ENCODE measurements at regions not wholly inside any gene's neighbourhood (a gene's known extent, or its start where the extent isn't known, plus 50 kb on each side); places are given as distances from the start of the nearest gene placed in this dataset.

DNA sequence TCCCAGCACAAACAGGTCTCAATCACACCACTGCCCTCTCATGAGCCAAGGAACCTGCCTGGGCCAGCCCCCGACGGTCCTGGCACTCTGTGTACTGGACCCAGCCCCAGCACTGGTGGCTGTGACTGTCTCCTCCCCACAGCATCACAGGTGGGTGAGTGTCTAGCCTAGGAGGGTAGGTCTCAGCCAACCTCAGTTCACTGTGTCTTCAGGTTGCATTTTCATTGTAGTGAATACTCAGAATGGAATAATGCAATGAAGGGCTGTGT, 163.4 kb upstream of the NSMCE3 start:
- DNase-seq (ENCODE audit: low read depth, low spot score): no peak
- no peak overlapping the region for H3K27ac ChIP-seq

DNA sequence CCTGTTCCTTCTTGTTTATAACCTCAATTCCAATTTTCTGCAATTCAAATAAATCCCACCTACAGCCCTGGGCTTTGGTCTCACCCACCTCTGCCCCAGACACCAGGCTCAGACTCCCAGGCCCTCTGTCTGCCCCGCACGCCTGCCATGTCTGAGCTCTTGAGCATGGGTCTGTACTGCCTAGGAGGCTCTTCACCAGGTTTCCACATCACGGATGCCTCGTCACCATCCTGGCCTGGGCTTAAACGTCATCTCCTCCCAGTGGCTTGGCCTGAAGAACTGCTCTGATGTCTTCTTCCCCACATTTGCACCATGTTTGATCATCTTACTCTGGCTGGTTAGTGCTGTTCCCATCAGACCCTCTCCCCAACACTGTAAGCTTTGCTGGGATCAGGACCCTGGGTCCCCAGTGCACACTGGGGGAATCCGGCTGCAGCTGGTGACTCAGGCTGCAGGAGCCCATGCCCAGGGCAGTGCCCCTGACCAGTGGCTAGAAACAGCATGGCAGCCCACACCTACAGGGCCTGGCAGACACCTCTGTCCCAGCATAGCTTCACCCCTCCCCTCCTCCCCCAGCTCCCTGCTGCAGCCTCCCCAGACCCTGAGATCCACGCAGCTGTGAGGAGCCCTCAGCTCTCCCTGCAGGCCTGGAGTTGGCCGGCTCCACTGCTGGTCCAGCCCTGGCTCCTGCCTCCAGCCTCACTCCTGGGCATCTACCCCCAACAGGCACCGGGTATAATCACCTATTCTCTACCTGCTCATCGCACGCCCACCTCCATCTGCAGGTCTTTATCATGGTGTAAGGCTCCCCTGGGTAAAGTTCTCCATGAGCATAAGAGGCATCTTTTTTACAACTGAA, 162.8 kb upstream of the NSMCE3 start:
- H3K27ac ChIP-seq: no peak overlapping the region
- no peak for DNase-seq (ENCODE audit: low read depth, low spot score)

DNA sequence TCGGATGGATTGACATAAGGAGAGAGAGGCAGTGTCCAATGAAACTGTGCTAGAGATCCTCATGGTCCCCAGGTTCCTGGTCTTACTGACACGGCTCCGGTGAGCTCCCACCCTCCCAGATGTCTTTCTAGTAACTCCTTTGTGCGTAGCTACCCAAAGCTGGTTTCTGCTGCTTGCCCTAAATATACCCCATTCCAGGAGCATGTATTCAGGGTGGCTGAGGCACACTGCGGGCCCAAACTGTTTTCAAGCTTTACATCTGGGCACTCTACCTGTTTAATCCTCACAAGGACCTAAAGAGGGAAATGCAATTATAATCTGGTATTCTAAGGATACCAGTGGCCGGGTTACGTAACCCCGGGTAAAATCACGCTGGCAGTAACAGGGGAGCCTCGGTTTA, 161.2 kb upstream of the NSMCE3 start:
- DNase-seq (ENCODE audit: low read depth, low spot score): no peak
- H3K27ac ChIP-seq: no peak overlapping the region

DNA sequence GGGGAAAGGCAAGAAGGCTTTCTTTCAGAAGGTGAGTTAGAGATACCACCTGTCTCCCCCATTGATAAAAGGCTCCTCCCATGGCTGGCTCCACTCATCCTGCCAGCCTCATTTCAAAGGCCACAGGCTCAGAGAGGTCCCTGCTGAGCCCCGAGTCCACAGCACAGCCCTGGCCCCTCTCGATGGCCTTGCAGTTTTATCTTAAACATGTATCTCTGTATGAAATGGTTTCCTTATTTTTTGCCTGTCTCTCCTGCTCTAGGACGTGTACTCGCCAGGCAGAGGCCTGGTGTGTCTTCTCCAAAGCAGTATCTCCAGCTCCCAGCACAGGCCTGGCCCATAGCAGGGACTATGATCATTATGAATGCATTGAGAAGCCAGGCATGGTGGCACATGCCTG, 160.5 kb upstream of the NSMCE3 start:
- no peak for DNase-seq (ENCODE audit: low read depth, low spot score)
- no peak overlapping the region for H3K27ac ChIP-seq

DNA sequence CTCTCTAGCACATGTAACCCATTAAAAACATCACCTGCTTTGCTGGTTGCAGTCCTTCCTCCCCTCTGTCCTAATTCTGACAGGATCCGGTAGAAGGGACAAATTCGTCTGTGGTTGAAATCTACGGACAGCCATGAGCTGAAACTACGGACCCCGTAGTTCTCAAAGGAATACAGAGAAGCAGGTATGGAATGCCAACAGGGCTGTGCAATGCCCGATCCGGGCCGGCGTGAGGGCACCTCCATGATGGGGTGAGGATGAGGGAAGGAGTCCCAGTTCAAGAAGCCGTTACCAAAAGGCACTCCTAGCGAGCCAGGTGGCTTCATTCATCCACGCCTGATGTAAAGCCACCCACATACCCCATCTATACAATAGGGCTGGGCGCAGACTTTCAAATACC, 160.0 kb upstream of the NSMCE3 start:
- no peak for DNase-seq (ENCODE audit: low read depth, low spot score)
- H3K27ac ChIP-seq: no peak overlapping the region

DNA sequence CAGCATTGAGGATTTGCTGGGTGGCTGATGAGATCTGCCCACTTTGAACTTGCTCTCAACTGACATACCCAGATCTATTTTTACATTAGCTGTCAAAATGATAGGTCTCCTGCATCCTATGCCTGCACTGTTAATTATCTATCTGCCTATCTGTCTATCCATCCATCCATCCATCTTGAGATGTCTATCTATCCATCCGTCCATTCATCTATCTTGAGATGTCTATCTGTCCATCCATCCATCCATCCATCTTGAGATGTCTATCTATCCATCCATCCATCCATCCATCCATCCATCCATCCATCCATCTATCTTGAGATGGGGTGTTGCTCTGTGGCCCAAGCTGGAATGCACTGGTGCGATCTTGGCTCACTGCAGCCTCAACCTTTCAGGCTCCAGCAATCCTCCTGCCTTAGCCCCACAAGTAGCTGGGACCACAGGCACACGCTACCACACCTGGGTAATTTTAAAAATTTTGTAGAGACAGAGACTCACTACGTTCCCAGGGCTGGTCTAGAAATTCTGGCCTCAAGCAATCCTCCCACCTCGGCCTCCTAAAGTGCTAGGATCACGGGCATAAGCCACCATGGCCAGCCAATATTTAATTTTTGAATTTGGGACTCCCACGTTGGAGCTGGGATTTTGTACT, 159.4 kb upstream of the NSMCE3 start:
- H3K27ac ChIP-seq: no peak overlapping the region

DNA sequence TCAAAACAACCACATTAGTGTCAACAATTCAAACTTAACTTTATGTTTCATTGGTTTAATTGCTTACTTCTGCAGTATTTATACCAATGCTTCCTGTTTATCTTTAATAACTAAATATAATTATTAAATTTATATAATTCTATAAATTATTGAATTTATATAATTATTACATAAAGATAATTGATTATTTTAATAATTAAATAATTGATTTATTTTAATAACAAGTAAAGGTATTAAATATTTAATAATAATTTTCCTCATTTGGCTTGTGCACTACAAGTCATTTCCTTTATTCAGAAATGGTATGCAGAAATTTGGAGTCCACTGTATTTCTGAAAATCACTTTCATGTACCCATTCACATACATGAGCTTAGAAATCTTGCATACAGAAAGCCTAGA, 156.2 kb upstream of the NSMCE3 start:
- H3K27ac ChIP-seq: no peak overlapping the region
- DNase-seq (ENCODE audit: low read depth, low spot score): no peak

More for the DNA sequence above, 159.4 kb upstream of the NSMCE3 start:
- DNase-seq (ENCODE audit: low read depth, low spot score): no peak

DNA sequence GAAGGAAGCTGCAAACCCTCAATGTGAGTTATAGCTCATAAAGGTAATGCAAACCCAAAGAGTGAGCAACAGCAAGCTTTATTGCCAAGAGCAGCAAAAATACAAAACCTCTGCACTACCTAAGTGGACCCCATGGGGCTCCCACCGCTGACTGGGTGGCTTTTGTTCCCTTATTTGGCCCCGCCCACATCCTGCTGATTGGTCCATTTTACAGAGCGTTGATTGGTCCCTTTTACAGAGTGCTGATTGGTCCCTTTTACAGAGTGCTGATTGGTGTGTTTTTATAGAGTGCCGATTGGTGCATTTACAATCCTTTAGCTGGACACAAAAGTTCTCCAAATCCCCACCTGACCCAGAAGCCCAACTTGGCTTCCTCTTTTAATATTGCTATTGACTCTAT, 154.5 kb upstream of the NSMCE3 start:
- DNase-seq (ENCODE audit: low read depth, low spot score): no peak
- no peak overlapping the region for H3K27ac ChIP-seq

DNA sequence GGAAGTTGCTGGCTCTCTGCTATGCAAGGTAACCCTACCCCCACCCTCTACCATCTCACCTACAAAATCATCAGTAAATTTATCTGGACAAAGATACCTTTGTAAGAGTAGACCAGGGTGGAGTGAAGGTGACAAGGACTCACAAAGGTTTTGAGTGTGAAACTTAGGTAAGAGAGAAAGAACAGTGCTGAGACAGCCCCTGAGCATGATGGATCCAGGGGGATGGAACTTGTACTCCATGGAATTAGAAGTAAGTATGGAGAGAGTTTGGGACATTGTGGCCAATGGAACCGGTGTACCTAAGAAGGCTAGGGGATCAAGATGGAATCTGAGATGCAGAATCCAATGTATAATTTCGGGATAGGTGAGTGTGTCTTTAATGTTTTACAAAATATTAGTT, 153.0 kb upstream of the NSMCE3 start:
- no peak overlapping the region for H3K27ac ChIP-seq
- no peak for DNase-seq (ENCODE audit: low read depth, low spot score)

DNA sequence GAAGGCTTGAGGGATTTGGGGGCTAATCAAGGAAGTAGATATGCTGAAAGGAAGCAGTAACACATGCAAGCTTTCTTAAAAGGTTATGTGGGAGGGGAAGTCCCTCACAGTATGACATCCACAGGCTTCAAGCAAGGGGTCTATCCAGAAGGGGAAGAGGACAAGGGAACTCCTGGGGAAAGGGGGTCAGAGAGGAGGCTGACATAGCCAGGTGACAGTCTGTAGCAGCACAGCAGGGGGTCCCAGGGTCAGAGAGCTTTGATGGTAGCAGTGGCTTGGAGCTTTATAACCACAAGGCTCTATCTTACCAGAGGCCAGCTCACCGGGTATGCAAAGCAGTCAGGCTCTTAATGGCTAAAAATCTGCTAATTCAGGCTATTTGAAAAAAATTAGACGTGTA, 150.6 kb upstream of the NSMCE3 start:
- H3K27ac ChIP-seq: no peak overlapping the region
- no peak for DNase-seq (ENCODE audit: low read depth, low spot score)

DNA sequence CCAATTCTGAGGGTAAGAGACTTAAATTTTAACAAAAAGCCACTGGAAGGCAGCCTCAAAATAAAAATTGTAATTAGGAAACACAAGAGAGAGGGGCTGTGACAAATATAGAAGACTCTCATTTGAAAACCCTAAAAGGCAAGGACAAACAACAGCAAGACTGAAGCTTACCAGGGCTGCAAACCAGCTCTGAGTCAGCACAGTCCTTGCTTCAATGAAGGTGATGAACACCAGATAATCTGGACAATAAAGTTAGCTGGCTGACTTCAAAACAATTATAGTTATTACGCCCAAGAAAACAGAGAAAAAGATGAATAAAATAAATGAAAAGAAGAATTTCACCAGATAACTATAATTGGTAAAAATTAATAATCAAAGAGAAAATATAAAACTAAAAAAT, 149.3 kb upstream of the NSMCE3 start:
- no peak for DNase-seq (ENCODE audit: low read depth, low spot score)

DNA sequence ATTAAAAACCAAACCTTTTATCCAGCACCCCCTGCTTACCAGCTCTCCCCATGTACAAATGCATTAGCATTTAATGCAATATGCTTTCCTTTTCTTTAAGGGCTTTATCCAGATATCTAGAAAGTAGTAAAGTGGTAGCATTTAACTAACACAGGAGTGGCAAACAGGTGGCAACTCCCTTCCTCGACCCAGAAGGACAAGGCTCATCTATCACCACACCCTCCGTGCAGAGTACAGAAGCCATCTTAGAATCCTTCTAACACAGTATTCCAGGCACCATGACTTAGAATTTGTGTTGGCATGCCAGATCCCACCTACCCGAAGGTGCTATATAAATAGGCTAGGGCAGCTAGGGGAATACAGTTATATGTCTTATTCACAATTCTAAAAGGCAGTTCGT, 148.6 kb upstream of the NSMCE3 start:
- H3K27ac ChIP-seq: no peak overlapping the region
- DNase-seq (ENCODE audit: low read depth, low spot score): no peak

More for the DNA sequence above, 149.3 kb upstream of the NSMCE3 start:
- H3K27ac ChIP-seq: no peak overlapping the region

DNA sequence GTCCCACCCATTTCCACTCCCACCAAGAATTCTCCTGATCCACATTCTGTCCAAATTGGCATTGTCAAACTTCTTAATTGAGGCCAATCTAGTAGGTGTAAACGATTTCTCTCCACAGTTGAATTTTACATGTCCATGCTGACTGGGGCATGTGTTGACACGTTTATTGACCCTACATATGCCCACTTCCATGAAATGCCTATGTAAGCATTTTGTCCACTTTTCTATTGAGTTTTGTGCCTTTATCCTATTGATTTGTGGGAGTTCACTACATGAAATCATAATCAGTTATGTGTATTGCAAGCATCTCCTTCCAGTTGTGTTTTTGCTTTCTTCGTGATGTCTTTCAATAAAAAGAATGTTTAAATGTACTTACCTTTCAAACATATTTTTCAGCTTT, 141.7 kb upstream of the NSMCE3 start:
- DNase-seq (ENCODE audit: low read depth, low spot score): no peak

DNA sequence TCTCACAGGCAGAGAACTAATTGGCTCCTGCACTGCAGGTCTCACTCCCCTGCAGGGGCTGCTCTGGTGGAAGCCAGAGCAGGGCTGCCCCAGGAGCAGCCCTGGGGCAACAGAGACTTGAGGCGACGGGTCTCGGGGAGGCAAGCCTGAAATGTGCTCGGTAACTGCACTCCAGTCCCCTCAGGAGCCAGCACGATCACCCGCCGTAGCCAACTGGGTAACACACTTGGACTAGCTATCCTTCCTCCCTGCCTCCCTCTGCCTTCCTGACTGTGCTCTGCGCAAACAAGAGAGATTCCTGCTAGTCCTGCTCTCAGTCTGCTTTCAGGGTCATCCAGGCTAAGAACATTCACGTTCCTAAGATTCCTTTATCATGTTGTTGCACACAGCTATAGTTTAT, 140.7 kb upstream of the NSMCE3 start:
- no peak overlapping the region for H3K27ac ChIP-seq
- no peak for DNase-seq (ENCODE audit: low read depth, low spot score)

More for the DNA sequence above, 141.7 kb upstream of the NSMCE3 start:
- H3K27ac ChIP-seq: no peak overlapping the region

DNA sequence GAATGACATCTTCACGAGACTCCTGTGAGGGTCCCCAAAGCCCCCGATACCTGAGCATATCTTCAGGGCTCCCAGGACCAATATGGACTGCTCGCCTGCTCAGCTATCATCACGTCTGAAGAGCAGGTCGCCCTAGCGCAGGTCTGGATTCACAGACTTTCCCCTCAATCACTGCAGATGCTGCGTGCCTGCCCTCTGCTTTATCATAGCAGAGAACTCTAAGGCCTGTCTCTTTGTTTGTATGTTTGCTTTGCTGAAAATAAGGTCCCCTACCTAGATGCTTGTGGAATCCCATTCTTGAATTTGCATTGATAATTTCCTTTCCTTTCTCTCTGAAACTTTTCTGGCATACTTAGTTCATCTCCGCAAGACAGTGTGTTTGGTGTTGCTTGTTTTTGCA, 140.3 kb upstream of the NSMCE3 start:
- DNase-seq (ENCODE audit: low read depth, low spot score): no peak
- no peak overlapping the region for H3K27ac ChIP-seq

DNA sequence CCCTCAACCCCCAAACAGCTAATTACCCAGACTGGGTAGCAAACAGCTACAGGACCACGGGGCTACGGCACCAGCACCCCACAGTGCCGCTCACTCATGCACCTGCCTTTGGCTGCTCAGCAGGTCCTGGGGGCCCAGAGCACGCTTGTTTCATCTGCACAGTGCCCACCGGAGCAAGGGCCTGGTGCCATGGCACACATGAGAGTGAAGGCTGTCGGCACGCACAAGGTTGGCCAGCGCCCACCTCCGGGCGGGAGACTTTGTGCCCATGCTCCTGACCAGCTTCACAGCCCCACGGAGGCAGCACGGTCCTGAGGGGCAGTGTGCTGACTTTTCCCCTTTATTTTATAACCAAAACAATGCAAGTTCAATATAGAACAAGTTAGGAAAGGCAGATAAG, 135.9 kb upstream of the NSMCE3 start:
- no peak for DNase-seq (ENCODE audit: low read depth, low spot score)
- H3K27ac ChIP-seq: no peak overlapping the region

DNA sequence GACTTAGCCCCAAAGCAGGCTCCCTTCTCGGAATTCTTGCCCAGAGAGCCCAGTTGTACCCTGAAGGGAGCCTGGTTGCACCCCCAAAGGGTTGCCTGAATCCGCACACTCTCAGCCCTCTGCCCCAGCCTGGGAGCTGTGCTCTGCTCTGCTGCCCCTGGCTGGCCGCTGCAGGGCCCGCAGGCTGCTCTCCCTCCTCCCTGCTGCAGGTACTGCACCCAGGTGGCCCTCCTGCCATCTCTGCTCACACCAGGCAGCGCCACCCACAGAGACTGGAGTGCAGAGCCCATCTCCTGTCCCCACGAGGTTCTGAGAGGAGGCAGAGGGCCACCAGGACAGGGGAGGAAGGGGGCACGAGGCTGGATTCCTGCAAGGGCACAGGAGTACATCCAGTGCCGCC, 134.2 kb upstream of the NSMCE3 start:
- H3K27ac ChIP-seq: no peak overlapping the region
- no peak for DNase-seq (ENCODE audit: low read depth, low spot score)

DNA sequence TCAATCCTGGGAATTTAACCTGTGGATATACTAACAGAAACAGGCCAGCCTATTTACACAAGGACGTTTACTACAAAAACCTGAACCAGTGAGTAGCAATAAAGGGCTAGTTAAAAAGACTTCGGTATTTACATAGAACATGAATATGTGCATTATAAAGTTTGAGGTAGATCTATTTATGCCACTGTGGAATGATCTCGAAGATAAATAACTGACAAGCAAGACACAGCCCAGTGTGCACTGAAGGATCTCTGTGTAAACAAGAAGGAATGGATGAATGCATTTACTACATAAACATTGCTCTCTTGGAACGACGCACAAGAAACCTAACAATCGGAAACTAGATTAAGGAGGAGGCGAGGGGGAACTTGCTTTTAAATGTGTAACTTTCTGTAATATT, 132.0 kb upstream of the NSMCE3 start:
- no peak for DNase-seq (ENCODE audit: low read depth, low spot score)
- no peak overlapping the region for H3K27ac ChIP-seq

DNA sequence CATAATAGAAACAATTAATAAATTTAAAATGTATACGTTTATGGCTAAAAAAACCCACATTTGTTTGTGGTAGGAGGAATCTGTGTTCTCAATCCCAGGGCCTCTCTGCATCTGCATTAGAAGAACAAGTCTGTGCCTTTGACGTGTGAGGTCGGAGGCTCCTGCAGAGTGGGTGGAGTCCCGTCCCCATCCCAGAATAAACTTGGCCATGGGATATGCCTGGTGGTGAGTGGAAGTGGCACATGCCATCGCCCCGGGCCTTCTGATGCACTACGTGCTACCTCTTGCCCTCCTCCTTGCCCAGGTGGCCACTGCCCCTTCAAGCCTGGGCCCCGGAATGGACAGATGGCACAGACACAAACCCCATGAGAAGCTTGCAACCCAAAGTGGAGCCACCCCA, 131.1 kb upstream of the NSMCE3 start:
- no peak for DNase-seq (ENCODE audit: low read depth, low spot score)
- H3K27ac ChIP-seq: no peak overlapping the region

DNA sequence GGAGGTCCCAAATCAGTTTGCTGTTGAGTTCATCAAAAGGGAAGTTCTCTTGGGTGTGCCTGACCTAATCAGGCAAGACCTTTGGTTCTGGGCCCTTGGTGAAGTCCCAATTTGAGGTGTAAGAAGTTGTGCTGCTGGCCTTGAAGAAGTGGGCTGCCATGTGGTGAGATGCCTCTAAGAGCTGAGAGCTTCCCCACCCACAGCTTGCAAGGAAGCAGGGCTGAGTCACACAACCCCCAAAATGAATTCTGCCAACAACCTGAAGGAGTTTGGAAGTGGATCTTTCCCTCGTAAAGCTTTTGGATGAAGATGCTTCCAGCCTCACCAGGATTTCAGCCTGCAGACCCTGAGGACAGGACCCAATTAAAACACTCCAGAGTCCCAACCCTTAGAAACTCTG, 129.3 kb upstream of the NSMCE3 start:
- H3K27ac ChIP-seq: no peak overlapping the region
- no peak for DNase-seq (ENCODE audit: low read depth, low spot score)

DNA sequence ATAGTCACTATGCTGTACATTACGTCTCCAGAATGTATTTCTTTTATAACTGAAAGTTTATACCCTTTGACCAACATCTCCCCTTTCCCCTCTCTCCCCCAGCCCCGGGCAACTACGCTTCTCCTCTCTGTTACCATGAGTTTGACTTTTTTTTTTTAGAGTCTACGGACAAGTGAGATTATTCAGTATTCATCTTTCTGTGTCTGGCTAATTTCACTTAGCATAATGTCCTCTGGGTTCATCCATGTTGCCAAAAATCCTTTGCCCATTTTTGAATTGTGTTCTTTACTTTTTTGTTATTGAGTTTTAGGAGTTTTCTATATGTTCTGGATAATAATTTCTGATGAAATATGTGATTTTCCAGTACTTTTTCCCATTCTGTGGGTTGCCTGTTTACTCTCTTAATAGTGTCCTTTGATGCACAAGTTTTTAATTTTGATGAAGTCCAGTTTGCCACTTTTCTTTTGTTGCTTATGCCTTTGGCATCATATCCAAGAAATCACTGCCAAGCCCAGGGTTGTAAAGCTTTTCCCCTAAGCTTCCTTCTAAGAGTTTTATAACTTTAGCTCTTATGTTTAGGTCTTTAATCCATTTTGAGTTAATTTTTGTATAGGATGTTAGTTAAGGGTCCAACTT, 126.7 kb upstream of the NSMCE3 start:
- H3K27ac ChIP-seq: no peak overlapping the region
- DNase-seq (ENCODE audit: low read depth, low spot score): no peak

DNA sequence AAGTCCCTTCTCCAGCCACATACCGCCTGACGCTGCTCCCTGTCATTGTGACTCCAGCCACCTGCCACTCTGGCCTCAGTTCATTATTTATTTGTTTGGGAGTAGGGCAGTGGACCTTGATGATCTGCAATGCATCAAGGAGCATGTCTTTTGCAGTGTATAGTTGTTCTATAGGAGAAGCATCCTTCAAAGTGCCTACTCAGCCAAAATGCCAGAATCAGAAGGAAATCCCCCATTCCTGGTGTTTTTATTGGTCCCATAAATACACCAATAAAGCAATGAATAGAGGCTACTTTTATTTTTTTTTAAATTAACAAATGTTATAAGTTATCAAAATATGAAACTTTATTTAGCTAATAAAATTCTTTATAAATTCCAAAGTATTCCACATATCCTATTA, 123.8 kb upstream of the NSMCE3 start:
- no peak for DNase-seq (ENCODE audit: low read depth, low spot score)
- no peak overlapping the region for H3K27ac ChIP-seq
